HG03558 (cell line): ENCODE measurements at regions not wholly inside any gene's neighbourhood (a gene's known extent, or its start where the extent isn't known, plus 50 kb on each side); places are given as distances from the start of the nearest gene placed in this dataset.
A peak's percentile ranks its signal among the peaks of the same experiment; 100 is the strongest.

ENCODE experiments used
- ATAC-seq: cut with Tn5 transposase; IDR thresholded peaks from one replicate; pipeline ENCODE4 v1.9.1; 2021; ENCODE audit warnings: moderate number of reproducible peaks; ENCODE audit not compliant: unreplicated experiment; ENCODE audit errors: extremely low read depth

DNA sequence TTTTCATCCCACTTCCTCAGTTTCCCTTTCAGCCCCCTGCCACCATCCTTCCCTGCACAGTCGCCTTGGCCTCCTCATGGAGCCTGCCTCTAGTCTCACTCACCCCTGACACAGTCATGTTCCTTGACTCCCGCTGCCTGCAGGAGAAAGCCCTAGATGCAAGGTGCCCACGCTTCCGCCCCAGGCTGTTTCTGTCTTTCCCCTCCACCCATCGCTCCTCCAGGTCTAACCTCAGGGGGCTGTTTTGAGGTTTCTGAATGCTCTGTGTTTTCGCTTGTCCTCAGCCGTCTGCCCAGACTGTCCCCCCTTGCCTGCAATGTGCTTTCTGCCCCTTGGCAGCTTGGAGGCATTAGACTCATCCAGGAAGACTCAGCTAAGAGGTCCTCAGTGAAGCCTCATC, 89.9 kb downstream of the EMX2 start:
- ATAC-seq: no peak

DNA sequence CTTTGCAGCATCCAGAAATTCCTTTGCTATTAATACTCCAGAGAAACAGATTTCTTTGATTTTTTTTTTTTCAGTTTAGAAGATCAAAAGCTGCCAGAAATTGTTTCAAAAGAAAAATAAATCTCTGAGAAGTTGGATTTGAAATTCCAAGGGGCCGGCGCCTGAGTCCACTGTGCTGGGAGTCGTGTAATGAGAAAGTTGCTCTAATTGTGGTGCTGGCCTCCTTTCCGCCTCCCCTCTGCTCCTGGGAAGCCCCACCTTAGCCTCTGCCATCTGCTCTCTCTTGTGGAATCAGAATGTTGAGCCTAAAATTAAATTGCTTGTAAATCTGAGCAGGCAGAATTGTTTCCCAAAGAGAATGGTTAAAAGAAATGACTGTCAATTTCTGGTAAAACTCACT, 93.3 kb downstream of the EMX2 start:
- ATAC-seq: no peak

DNA sequence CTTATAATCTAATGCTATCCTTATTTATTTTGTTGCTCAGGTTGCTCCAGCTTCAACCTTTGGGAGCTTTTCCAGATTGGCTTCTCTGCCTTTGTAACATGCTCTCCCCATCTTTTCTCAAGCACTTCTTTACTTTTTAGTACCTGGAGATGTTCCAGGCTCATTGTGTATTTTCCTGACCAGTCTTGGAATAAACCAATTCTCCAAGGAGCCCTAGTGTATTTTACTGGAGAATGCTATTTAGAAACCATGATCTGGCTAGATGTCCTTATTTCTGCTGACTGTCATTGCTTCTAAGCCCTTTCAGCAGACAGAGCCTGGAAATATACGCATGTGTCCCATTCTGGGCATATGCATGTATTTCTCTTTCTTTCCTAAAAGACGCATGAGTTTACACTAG, 95.7 kb downstream of the EMX2 start:
- ATAC-seq: no peak

- ATAC-seq: no peak
Observed at GRCh38 chr10:117638664-117639200, 96.2 kb downstream of the EMX2 start.

DNA sequence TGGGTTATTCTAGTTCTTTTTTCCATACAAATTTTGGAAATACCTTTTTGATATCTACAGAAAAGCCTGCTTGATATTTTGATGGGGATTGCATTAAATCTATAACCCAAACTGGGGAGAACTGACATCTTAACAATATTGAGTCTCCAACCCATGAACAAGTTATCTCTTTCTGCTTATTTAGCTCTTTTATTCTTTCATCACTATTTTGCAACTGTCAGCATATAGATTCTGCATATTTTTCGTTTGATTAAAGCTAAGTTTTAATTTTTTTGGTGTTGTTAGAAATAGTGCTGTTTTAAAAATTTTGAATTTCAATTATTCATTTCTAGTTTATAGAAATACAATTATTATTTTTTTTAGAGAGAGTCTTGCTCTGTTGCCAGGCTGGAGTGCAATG, 97.9 kb downstream of the EMX2 start:
- no peak for ATAC-seq

DNA sequence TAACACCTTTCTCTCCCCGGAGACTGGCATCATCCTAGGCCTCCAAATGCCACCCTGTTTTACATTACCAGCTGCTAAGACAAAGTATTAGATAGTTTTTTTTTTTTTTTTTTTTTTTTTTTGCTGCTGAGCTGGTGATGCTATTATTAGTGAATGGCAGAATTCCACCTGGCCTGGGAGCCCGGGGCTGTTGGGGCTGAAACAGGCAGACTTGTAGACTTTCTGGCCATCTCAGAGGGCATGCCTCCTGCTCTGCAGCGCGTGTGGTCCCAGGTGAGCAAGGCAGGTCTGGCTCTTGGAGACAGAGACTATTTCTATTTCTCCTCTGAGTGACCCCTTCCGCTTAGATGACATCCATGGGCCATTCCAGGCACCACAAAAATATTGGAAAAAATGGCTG, 104.2 kb downstream of the EMX2 start:
- no peak for ATAC-seq

- ATAC-seq: no peak
Observed at GRCh38 chr10:117647306-117647705, 104.8 kb downstream of the EMX2 start.

DNA sequence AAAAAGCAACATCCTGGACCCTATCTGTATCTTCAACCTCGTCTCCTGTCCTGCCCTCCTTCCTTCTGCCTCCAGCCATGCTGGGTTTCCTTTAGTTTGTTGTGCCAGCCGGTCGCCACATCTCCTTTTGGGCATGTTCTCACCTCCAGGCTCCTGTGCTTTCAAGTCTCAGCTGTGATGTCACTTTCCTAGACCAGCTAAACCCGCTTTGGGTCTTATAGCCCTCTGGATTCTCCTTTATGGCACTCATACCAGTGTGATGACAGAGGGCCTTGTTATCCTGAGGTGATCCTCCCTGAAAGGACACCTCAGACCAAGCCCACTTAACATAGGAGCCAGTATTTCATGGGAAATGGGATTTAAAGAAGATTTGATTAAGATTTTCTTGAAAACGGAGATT, 108.6 kb downstream of the EMX2 start:
- ATAC-seq: no peak

GRCh38 chr10:117652228-117653169, 110.0 kb downstream of the EMX2 start:
- no peak for ATAC-seq

DNA sequence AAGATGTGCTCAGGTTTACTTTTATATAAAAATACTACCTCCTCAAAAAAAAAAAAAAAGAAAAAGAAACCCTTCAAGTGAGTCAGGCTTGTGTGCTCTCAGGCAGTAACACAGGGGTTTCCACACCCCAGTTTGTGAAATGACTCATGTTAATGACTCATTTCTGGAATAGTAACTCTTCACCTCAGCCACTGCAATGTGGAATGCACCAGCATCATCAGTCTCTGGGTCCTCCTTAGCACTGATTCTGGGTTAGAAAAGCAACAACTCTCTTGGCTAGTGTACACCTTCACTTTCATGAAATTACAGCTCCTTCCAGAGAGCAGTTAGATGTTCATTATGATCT, 110.6 kb downstream of the EMX2 start:
- peak; percentile 71 for ATAC-seq

GRCh38 chr10:117654105-117654504, 111.6 kb downstream of the EMX2 start:
- no peak for ATAC-seq

DNA sequence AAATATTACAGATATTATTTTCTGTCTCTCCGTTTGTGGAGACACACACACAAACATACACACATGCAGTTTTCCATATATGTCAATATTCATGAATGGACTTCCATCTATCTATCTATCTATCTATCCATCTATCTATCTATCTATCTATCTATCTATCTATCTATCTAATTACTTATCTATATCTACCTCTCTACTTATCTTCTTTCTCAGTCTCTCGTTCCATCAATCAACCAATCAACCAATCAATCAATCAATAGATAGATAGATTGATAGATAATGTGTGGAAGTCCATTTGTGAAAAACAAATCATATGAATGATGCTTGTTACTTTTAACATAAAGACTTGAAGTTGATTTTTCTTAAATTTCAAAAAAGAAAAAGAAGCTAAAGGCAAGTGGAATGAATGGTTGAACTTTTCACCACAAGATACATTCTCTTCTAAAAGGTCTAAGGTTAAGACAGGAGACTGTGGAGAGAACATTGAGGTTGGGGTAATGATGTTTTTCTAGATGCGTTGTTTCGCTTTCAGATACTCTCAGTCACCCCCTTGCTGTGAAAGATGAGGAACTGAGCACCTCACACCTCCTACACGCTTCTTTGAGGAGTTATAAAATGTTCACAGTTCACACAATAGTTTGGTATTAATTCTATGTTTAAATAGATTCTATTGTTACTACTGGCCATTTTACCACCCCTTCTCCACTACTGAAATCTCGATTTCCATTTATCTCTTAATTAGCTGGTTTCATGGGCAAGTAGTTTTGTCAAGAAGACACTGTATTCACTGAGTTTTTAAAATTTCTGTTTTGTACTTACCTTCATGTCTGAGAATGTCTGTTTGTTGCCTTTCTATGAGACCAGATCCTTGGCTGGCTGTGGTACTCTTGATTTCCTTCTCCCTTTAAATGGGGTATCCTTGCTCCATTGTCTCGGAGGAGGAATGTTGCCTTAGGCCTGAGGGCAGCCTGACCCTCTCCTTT, 114.1 kb downstream of the EMX2 start:
- ATAC-seq: peak; percentile 82

GRCh38 chr10:117661316-117661715, 118.8 kb downstream of the EMX2 start:
- ATAC-seq: no peak

DNA sequence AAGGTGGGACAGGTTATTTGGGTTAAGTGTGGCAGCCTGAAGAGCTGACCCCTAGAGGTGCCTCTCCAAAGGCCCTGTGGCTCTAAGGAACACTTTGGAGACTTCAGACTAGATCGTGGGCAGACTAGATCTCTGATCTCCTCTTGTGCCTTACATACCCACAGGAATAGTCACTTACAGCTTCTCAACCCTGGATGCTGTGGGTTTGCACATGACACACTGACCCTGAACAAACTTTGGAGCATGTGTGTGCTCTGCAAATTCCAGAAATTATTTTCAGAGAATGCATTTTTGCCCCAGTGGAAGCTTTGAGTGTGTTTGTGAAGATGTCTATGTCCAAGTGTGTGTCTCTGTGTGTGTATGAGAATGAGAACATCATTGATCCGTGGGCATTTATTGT, 119.6 kb downstream of the EMX2 start:
- no peak for ATAC-seq

GRCh38 chr10:117662751-117663540, 120.4 kb downstream of the EMX2 start:
- ATAC-seq: no peak

GRCh38 chr10:117663750-117664149, 121.2 kb downstream of the EMX2 start:
- ATAC-seq: peak; percentile 100

- ATAC-seq: no peak
Observed at GRCh38 chr10:117664288-117664687, 121.7 kb downstream of the EMX2 start.

DNA sequence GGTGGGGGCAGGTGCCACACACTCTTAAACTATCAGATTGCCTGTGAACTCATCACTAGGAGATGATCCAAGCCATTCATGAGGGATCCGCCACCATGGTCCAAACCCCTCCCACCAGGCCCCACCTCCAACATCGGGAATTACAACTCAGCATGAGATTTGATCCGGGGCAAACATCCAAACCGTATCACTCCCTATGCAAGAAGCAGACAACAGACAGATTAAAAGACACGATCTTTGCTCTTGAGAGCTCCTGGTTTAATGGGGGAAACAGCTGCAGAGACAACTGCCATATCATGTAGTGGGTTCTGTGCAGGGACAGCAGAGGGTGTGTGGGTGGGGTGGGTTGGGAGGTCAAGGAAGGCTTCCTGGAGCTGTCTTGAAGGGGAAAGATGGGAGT, 123.6 kb downstream of the EMX2 start:
- ATAC-seq: no peak

DNA sequence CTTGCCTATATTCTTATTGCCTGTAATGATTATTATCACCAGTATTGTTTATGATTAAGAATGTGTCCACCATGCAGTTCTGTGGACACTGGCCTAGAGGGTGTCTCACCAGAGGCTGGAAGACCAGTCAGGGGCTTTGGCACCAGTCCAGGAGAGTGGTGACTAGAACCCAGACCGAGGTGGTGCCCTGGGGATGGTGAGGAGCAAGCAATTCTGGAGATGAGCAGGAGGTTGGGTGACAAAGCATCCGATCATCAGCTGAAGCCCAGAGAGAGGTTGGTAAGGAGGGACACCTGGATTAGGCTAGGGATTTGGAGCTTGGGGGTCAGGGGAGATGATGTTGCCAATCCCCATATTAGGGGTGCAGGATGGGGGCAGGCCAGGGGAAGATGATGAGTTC, 124.4 kb downstream of the EMX2 start:
- no peak for ATAC-seq

GRCh38 chr10:117667831-117668230, 125.3 kb downstream of the EMX2 start:
- no peak for ATAC-seq
